ENCODE measurements at regions not wholly inside any gene's neighbourhood (a gene's known extent, or its start where the extent isn't known, plus 50 kb on each side); places are given as distances from the start of the nearest gene placed in this dataset.

GRCh38 chr5:167578977-167579692 lies 712.3 kb upstream of the WWC1 start:
- TF ChIP-seq, protein P1, sequence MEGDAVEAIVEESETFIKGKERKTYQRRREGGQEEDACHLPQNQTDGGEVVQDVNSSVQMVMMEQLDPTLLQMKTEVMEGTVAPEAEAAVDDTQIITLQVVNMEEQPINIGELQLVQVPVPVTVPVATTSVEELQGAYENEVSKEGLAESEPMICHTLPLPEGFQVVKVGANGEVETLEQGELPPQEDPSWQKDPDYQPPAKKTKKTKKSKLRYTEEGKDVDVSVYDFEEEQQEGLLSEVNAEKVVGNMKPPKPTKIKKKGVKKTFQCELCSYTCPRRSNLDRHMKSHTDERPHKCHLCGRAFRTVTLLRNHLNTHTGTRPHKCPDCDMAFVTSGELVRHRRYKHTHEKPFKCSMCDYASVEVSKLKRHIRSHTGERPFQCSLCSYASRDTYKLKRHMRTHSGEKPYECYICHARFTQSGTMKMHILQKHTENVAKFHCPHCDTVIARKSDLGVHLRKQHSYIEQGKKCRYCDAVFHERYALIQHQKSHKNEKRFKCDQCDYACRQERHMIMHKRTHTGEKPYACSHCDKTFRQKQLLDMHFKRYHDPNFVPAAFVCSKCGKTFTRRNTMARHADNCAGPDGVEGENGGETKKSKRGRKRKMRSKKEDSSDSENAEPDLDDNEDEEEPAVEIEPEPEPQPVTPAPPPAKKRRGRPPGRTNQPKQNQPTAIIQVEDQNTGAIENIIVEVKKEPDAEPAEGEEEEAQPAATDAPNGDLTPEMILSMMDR (IDR thresholded peaks at IDR 0.05; ENCODE audit: low read depth, low read length, missing control alignments) = no peak
- H3K4me3 ChIP-seq (ENCODE audit: low read depth, low read length) = no peak overlapping the region
- DNase-seq (ENCODE audit: low read depth) = peak; percentile 46
- in situ Hi-C loops (cut with HindIII; ENCODE audit: low sequenced_read_pairs) = loop anchor here (25.0 kb wide), 1 partner anchor 633 kb away; no protein-coding TSS in a partner anchor

- DNase-seq (ENCODE audit: low read depth) = no peak
- in situ Hi-C loops (cut with HindIII; ENCODE audit: low sequenced_read_pairs) = loop anchor here (25.0 kb wide), 1 partner anchor 633 kb away; no protein-coding TSS in a partner anchor
- TF ChIP-seq, protein P1 (IDR thresholded peaks at IDR 0.05; ENCODE audit: low read depth, low read length, missing control alignments) = no peak
- H3K4me3 ChIP-seq (ENCODE audit: low read depth, low read length) = no peak overlapping the region
These were observed 711.8 kb upstream of the WWC1 start for GRCh38 chr5:167579693-167580055.

- no peak overlapping the region for H3K4me3 ChIP-seq (ENCODE audit: low read depth, low read length)
- in situ Hi-C loops (cut with HindIII; ENCODE audit: low sequenced_read_pairs) = loop anchor here (25.0 kb wide), 1 partner anchor 632 kb away; no protein-coding TSS in a partner anchor
These were observed 710.8 kb upstream of the WWC1 start for GRCh38 chr5:167580608-167581007.

DNA sequence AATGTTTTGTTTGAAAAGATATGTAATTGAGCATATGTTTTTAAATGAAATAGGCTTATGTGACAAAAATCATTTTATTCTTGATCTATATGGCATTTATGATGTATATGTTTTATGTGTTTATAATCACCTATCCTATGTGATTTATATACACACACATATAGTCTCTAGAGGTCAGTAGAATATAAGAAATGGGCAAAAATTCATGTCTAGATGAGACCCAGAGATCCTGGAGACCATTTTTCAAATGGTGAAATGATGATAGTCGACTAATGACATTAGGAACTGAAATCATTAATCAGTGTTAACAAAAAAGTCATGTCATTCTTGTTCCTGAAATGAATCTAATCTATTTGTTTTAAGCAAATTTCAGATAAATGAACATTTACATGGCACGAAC lies 709.2 kb upstream of the WWC1 start:
- in situ Hi-C loops (cut with HindIII; ENCODE audit: low sequenced_read_pairs) = loop anchor here (25.0 kb wide), 1 partner anchor 630 kb away; no protein-coding TSS in a partner anchor
- H3K4me3 ChIP-seq (ENCODE audit: low read depth, low read length) = no peak overlapping the region
- DNase-seq (ENCODE audit: low read depth) = peak; percentile 9
- TF ChIP-seq, protein P1 (IDR thresholded peaks at IDR 0.05; ENCODE audit: low read depth, low read length, missing control alignments) = no peak

More at GRCh38 chr5:167580608-167581007, 710.8 kb upstream of the WWC1 start:
- DNase-seq (ENCODE audit: low read depth) = no peak
- TF ChIP-seq, protein P1 (IDR thresholded peaks at IDR 0.05; ENCODE audit: low read depth, low read length, missing control alignments) = no peak

- TF ChIP-seq, protein P1 (IDR thresholded peaks at IDR 0.05; ENCODE audit: low read depth, low read length, missing control alignments) = no peak
- peak; percentile 8 for DNase-seq (ENCODE audit: low read depth)
- in situ Hi-C loops (cut with HindIII; ENCODE audit: low sequenced_read_pairs) = loop anchor here (25.0 kb wide), 1 partner anchor 629 kb away; no protein-coding TSS in a partner anchor
- no peak overlapping the region for H3K4me3 ChIP-seq (ENCODE audit: low read depth, low read length)
These were observed 708.6 kb upstream of the WWC1 start for GRCh38 chr5:167582886-167583285.

- no peak overlapping the region for H3K4me3 ChIP-seq (ENCODE audit: low read depth, low read length)
- in situ Hi-C loops (cut with HindIII; ENCODE audit: low sequenced_read_pairs) = loop anchor here (25.0 kb wide), 1 partner anchor 627 kb away; no protein-coding TSS in a partner anchor
- DNase-seq (ENCODE audit: low read depth) = no peak
- TF ChIP-seq, protein P1 (IDR thresholded peaks at IDR 0.05; ENCODE audit: low read depth, low read length, missing control alignments) = no peak
These were observed 706.3 kb upstream of the WWC1 start for GRCh38 chr5:167585184-167585583.

Data from astrocyte of the cerebellum (primary cell).